Fibroblast of pulmonary artery (primary cell): ENCODE measurements at regions not wholly inside any gene's neighbourhood (a gene's known extent, or its start where the extent isn't known, plus 50 kb on each side); places are given as distances from the start of the nearest gene placed in this dataset.

Experiments used
- DNase-seq: peaks from one replicate; pipeline ENCODE4 v3.0.0-alpha.2; 2010; ENCODE audit warnings: low read depth
- H3K4me3 ChIP-seq: replicated peaks from 2 replicates; pipeline ENCODE4 v1.5.1; 2011; ENCODE audit warnings: low read depth, mild to moderate bottlenecking, control low read depth, low read length, moderate library complexity
- TF ChIP-seq, protein P1 (sequence below): IDR thresholded peaks from 2 replicates; pipeline ENCODE4 v1.5.1; 2011; ENCODE audit warnings: mild to moderate bottlenecking, control low read depth, low read length, inconsistent platforms; ENCODE audit errors: missing control alignments

- TF ChIP-seq, protein P1, sequence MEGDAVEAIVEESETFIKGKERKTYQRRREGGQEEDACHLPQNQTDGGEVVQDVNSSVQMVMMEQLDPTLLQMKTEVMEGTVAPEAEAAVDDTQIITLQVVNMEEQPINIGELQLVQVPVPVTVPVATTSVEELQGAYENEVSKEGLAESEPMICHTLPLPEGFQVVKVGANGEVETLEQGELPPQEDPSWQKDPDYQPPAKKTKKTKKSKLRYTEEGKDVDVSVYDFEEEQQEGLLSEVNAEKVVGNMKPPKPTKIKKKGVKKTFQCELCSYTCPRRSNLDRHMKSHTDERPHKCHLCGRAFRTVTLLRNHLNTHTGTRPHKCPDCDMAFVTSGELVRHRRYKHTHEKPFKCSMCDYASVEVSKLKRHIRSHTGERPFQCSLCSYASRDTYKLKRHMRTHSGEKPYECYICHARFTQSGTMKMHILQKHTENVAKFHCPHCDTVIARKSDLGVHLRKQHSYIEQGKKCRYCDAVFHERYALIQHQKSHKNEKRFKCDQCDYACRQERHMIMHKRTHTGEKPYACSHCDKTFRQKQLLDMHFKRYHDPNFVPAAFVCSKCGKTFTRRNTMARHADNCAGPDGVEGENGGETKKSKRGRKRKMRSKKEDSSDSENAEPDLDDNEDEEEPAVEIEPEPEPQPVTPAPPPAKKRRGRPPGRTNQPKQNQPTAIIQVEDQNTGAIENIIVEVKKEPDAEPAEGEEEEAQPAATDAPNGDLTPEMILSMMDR = no peak
- no peak overlapping the region for H3K4me3 ChIP-seq
- no peak for DNase-seq
Observed at GRCh38 chr21:43268086-43268803, 99.4 kb downstream of the CRYAA start.

DNA sequence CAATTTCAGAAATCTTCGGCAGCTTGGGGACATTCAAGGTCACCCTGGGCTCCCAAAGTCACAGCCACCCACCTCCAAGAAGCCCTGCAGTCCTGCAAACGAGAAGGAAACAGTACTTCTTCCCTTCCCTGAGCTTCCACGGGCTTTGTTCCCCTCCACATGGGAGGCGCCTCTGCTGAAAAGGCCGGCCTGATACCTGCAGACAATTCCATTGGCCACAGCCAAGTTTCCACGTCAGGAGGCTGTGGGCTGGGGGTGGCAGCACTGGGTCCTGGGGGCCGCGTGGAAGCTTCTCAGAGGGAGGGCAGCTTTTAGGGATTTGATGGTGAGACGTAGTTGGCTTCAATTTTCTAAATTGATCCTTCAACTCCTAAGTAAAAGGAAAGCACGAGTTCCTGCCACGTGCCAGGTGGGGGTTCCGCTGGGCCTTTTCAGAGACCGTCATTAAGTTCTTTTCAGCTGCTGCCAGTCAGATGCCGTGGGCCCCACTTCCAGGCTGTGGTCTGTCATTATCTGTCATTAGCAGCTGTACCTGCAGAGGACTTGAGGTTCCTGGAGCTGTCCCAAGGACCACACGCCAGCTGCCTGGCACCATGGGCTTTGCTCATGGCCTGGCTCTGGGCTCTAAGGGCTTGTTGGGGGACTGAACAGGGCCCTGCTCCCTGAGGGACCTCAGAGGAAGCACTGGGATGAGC is 98.7 kb downstream of the CRYAA start:
- TF ChIP-seq, protein P1 = no peak
- DNase-seq = no peak
- H3K4me3 ChIP-seq = no peak overlapping the region

DNA sequence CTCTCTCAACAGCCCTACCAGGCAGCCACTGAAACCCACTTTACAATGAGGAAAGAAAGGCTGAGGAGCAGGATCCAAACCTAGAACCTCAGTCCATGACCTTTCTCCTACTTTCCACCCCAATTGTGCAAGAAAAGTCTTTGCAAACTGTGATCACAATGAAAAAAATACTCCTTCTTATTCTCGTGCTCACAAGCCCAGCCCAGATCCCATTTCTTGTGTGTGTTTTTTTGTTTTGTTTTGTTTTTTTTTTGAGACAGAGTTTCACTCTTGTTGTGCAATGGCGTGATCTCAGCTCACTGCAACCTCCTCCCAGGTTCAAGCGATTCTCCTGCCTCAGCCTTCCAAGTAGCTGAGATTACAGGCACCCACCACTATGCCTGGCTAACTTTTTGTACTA is 97.7 kb downstream of the CRYAA start:
- H3K4me3 ChIP-seq = no peak overlapping the region
- TF ChIP-seq, protein P1 = no peak
- peak; percentile 68 for DNase-seq

DNA sequence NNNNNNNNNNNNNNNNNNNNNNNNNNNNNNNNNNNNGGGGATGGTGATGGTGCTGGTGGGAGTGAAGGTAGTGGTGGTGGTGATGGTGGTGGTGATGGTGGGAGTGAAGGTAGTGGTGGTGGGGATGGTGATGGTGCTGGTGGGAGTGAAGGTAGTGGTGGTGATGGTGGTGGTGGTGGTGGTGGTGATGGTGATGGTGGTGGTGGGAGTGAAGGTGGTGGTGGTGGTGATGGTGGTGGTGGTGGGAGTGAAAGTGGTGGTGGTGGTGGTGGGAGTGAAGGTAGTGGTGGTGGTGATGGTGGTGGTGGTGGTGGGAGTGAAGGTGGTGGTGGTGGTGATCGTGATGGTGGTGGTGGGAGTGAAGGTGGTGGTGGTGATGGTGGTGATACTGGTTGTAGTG is 93.6 kb downstream of the CRYAA start:
- TF ChIP-seq, protein P1 = no peak
- no peak for DNase-seq
- H3K4me3 ChIP-seq = no peak overlapping the region
